H7 (cell line): ENCODE measurements at regions not wholly inside any gene's neighbourhood (a gene's known extent, or its start where the extent isn't known, plus 50 kb on each side); places are given as distances from the start of the nearest gene placed in this dataset.

Experiments used
- DNase-seq: peaks from one replicate; pipeline ENCODE4 v3.0.0; 2012
- H3K27me3 ChIP-seq: 2 replicates; pipeline ENCODE4 v1.6.0; 2011; ENCODE audit warnings: mild to moderate bottlenecking, low read length; ENCODE audit not compliant: control insufficient read depth, insufficient read depth
- H3K36me3 ChIP-seq: replicated peaks from 2 replicates; pipeline ENCODE4 v1.5.1; 2011; ENCODE audit warnings: low read length; ENCODE audit not compliant: control insufficient read depth, insufficient read depth
- H3K4me3 ChIP-seq: 2 replicates; pipeline ENCODE4 v1.5.1; 2011; ENCODE audit warnings: low read depth, mild to moderate bottlenecking, control low read depth, low read length, moderate library complexity; ENCODE audit not compliant: insufficient read depth

- Histone ChIP-seq H3K4me3 (no peak overlapping the region), H3K36me3 (no peaks in the 10 kb centered on the region), H3K27me3 (no peaks in the 10 kb centered on the region)
- no peak for DNase-seq
Observed at GRCh38 chr14:39939023-39939422, 506.8 kb upstream of the FBXO33 start.

GRCh38 chr14:39912192-39913100 is 480.2 kb upstream of the FBXO33 start:
- DNase-seq, result no peak
- no peaks in the 10 kb centered on the region for H3K36me3 ChIP-seq
- H3K4me3 ChIP-seq, result no peak overlapping the region
- no peaks in the 10 kb centered on the region for H3K27me3 ChIP-seq

GRCh38 chr14:39897657-39898056 is 465.4 kb upstream of the FBXO33 start:
- Histone ChIP-seq H3K4me3 (no peak overlapping the region), H3K27me3 (no peaks in the 10 kb centered on the region), H3K36me3 (no peaks in the 10 kb centered on the region)
- no peak for DNase-seq

- no peak overlapping the region for H3K4me3 ChIP-seq
- H3K36me3 ChIP-seq, result no peaks in the 10 kb centered on the region
- no peak for DNase-seq
- no peaks in the 10 kb centered on the region for H3K27me3 ChIP-seq
Observed at GRCh38 chr14:39890026-39890425, 457.8 kb upstream of the FBXO33 start.

GRCh38 chr14:39884091-39884490 is 451.9 kb upstream of the FBXO33 start:
- H3K27me3 ChIP-seq, result no peaks in the 10 kb centered on the region
- no peak for DNase-seq
- no peak overlapping the region for H3K4me3 ChIP-seq
- no peaks in the 10 kb centered on the region for H3K36me3 ChIP-seq

GRCh38 chr14:39880965-39881364 is 448.7 kb upstream of the FBXO33 start:
- H3K36me3 ChIP-seq, result no peaks in the 10 kb centered on the region
- no peak overlapping the region for H3K4me3 ChIP-seq
- H3K27me3 ChIP-seq, result no peaks in the 10 kb centered on the region
- DNase-seq, result no peak

GRCh38 chr14:39880106-39880695 is 448.0 kb upstream of the FBXO33 start:
- no peaks in the 10 kb centered on the region for H3K27me3 ChIP-seq
- peak; percentile 37 for DNase-seq
- no peaks in the 10 kb centered on the region for H3K36me3 ChIP-seq
- no peak overlapping the region for H3K4me3 ChIP-seq

- H3K36me3 ChIP-seq, result no peaks in the 10 kb centered on the region
- DNase-seq, result no peak
- no peak overlapping the region for H3K4me3 ChIP-seq
- no peaks in the 10 kb centered on the region for H3K27me3 ChIP-seq
Observed at GRCh38 chr14:39877577-39878190, 445.5 kb upstream of the FBXO33 start.

GRCh38 chr14:39876916-39877315 is 444.7 kb upstream of the FBXO33 start:
- Histone ChIP-seq H3K36me3 (no peaks in the 10 kb centered on the region), H3K27me3 (no peaks in the 10 kb centered on the region)

GRCh38 chr14:39875028-39875427 is 442.8 kb upstream of the FBXO33 start:
- DNase-seq, result no peak

More at GRCh38 chr14:39876916-39877315, 444.7 kb upstream of the FBXO33 start:
- no peak for DNase-seq
- no peak overlapping the region for H3K4me3 ChIP-seq

GRCh38 chr14:39873791-39874190 is 441.6 kb upstream of the FBXO33 start:
- H3K27me3 ChIP-seq, result no peaks in the 10 kb centered on the region
- DNase-seq, result no peak
- no peak overlapping the region for H3K4me3 ChIP-seq
- H3K36me3 ChIP-seq, result no peaks in the 10 kb centered on the region

More at GRCh38 chr14:39875028-39875427, 442.8 kb upstream of the FBXO33 start:
- Histone ChIP-seq H3K4me3 (no peak overlapping the region), H3K27me3 (no peaks in the 10 kb centered on the region), H3K36me3 (no peaks in the 10 kb centered on the region)

GRCh38 chr14:39868949-39869348 is 436.7 kb upstream of the FBXO33 start:
- H3K4me3 ChIP-seq, result no peak overlapping the region
- no peaks in the 10 kb centered on the region for H3K36me3 ChIP-seq
- no peak for DNase-seq
- H3K27me3 ChIP-seq, result no peaks in the 10 kb centered on the region

GRCh38 chr14:39868251-39868650 is 436.0 kb upstream of the FBXO33 start:
- H3K27me3 ChIP-seq, result no peaks in the 10 kb centered on the region
- peak; percentile 12 for DNase-seq
- H3K4me3 ChIP-seq, result no peak overlapping the region
- no peaks in the 10 kb centered on the region for H3K36me3 ChIP-seq

GRCh38 chr14:39863441-39863840 is 431.2 kb upstream of the FBXO33 start:
- H3K27me3 ChIP-seq, result no peaks in the 10 kb centered on the region
- H3K36me3 ChIP-seq, result no peaks in the 10 kb centered on the region
- H3K4me3 ChIP-seq, result no peak overlapping the region
- no peak for DNase-seq

- no peak overlapping the region for H3K4me3 ChIP-seq
- no peaks in the 10 kb centered on the region for H3K36me3 ChIP-seq
- DNase-seq, result no peak
- H3K27me3 ChIP-seq, result no peaks in the 10 kb centered on the region
Observed at GRCh38 chr14:39861696-39862095, 429.5 kb upstream of the FBXO33 start.
